SK-N-SH (cell line): ENCODE measurements at regions not wholly inside any gene's neighbourhood (a gene's known extent, or its start where the extent isn't known, plus 50 kb on each side); places are given as distances from the start of the nearest gene placed in this dataset.

Source experiments
- EZH2phosphoT487 ChIP-seq: fragments of 200-600 bp; sonication (generic); IDR thresholded peaks from 2 replicates; pipeline ENCODE4 v1.6.1; 2017; ENCODE audit warnings: low read depth, mixed run types, mild to moderate bottlenecking, antibody characterized with exemption, moderate library complexity, borderline replicate concordance
- GABPA ChIP-seq: IDR thresholded peaks from 2 replicates; pipeline ENCODE4 v1.4.0; 2012; ENCODE audit warnings: low read depth, mild to moderate bottlenecking
- NRF1 ChIP-seq: IDR thresholded peaks from 2 replicates; pipeline ENCODE4 v1.6.1; 2012; ENCODE audit warnings: low read depth, mild to moderate bottlenecking, low read length
- POLR2AphosphoS5 ChIP-seq: IDR thresholded peaks from 2 replicates; pipeline ENCODE4 v1.6.1; 2012; ENCODE audit warnings: low read depth, low read length
- SMC3 ChIP-seq: IDR thresholded peaks from 2 replicates; pipeline ENCODE4 v1.6.1; 2012; ENCODE audit warnings: low read depth, low read length, improper control_type of control experiment
- TAF1 ChIP-seq: IDR thresholded peaks from 2 replicates; pipeline ENCODE4 v1.6.1; 2012; ENCODE audit warnings: low read depth, mild to moderate bottlenecking, low read length, moderate library complexity, borderline replicate concordance
- TF ChIP-seq, protein P1 (sequence below): fragments of 200-600 bp; sonication (generic); IDR thresholded peaks from 2 replicates; pipeline ENCODE4 v1.6.1; 2017; ENCODE audit warnings: antibody characterized with exemption, mild to moderate bottlenecking, moderate library complexity
- TF ChIP-seq, protein P2 (sequence below): IDR thresholded peaks from 2 replicates; pipeline ENCODE4; 2012
- TF ChIP-seq, protein P3 (sequence below): IDR thresholded peaks from 2 replicates; pipeline ENCODE4 v1.4.0; 2012; ENCODE audit warnings: low read depth
- TF ChIP-seq, protein P4 (sequence below): IDR thresholded peaks from 2 replicates; pipeline ENCODE4 v1.6.1; 2012; ENCODE audit warnings: mild to moderate bottlenecking, low read depth, low read length, moderate library complexity

DNA sequence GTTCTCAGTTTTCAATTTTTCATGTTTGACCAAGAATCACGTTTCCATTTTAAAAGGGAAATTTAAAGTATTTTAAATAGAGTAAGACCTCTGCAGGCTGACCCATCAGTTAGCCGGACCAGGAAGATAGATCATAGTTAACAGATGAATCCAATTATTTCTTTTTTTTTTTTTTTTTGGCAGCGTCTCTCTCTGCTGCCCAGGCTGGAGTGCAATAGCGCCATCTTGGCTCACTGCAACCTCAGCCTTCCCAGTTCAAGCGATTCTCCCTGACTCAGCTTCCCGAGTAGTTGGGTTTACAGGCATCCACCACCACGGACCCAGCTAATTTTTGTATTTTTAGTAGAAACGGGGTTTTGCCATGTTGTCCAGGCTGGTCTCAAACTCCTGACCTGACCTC is 256.7 kb upstream of the CNR1 start:
- TF ChIP-seq, protein P1, sequence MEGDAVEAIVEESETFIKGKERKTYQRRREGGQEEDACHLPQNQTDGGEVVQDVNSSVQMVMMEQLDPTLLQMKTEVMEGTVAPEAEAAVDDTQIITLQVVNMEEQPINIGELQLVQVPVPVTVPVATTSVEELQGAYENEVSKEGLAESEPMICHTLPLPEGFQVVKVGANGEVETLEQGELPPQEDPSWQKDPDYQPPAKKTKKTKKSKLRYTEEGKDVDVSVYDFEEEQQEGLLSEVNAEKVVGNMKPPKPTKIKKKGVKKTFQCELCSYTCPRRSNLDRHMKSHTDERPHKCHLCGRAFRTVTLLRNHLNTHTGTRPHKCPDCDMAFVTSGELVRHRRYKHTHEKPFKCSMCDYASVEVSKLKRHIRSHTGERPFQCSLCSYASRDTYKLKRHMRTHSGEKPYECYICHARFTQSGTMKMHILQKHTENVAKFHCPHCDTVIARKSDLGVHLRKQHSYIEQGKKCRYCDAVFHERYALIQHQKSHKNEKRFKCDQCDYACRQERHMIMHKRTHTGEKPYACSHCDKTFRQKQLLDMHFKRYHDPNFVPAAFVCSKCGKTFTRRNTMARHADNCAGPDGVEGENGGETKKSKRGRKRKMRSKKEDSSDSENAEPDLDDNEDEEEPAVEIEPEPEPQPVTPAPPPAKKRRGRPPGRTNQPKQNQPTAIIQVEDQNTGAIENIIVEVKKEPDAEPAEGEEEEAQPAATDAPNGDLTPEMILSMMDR = peak; percentile 50
- peak; percentile 49 for TF ChIP-seq SMC3
- TF ChIP-seq GABPA = no peak
- TF ChIP-seq POLR2AphosphoS5 = no peak
- TF ChIP-seq, protein P2, sequence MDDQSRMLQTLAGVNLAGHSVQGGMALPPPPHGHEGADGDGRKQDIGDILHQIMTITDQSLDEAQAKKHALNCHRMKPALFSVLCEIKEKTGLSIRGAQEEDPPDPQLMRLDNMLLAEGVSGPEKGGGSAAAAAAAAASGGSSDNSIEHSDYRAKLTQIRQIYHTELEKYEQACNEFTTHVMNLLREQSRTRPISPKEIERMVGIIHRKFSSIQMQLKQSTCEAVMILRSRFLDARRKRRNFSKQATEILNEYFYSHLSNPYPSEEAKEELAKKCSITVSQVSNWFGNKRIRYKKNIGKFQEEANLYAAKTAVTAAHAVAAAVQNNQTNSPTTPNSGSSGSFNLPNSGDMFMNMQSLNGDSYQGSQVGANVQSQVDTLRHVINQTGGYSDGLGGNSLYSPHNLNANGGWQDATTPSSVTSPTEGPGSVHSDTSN = no peak
- TF ChIP-seq, protein P3, sequence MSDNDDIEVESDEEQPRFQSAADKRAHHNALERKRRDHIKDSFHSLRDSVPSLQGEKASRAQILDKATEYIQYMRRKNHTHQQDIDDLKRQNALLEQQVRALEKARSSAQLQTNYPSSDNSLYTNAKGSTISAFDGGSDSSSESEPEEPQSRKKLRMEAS = no peak
- no peak for TF ChIP-seq TAF1
- no peak for TF ChIP-seq NRF1
- TF ChIP-seq, protein P4, sequence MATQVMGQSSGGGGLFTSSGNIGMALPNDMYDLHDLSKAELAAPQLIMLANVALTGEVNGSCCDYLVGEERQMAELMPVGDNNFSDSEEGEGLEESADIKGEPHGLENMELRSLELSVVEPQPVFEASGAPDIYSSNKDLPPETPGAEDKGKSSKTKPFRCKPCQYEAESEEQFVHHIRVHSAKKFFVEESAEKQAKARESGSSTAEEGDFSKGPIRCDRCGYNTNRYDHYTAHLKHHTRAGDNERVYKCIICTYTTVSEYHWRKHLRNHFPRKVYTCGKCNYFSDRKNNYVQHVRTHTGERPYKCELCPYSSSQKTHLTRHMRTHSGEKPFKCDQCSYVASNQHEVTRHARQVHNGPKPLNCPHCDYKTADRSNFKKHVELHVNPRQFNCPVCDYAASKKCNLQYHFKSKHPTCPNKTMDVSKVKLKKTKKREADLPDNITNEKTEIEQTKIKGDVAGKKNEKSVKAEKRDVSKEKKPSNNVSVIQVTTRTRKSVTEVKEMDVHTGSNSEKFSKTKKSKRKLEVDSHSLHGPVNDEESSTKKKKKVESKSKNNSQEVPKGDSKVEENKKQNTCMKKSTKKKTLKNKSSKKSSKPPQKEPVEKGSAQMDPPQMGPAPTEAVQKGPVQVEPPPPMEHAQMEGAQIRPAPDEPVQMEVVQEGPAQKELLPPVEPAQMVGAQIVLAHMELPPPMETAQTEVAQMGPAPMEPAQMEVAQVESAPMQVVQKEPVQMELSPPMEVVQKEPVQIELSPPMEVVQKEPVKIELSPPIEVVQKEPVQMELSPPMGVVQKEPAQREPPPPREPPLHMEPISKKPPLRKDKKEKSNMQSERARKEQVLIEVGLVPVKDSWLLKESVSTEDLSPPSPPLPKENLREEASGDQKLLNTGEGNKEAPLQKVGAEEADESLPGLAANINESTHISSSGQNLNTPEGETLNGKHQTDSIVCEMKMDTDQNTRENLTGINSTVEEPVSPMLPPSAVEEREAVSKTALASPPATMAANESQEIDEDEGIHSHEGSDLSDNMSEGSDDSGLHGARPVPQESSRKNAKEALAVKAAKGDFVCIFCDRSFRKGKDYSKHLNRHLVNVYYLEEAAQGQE = no peak
- TF ChIP-seq EZH2phosphoT487 = no peak
